HepG2 (cell line): ENCODE measurements at regions not wholly inside any gene's neighbourhood (a gene's known extent, or its start where the extent isn't known, plus 50 kb on each side); places are given as distances from the start of the nearest gene placed in this dataset.

Experiments used
- ATAC-seq: fragments of 200-7000 bp; cut with Tn5 transposase; 3 replicates; pipeline ENCODE4 v1.9.1; 2020; ENCODE audit warnings: mild to moderate bottlenecking, moderate library complexity
- BruUV-seq: library from RNA; stranded (reverse); fragments of 400-500 nt; replicated peaks from 2 replicates; lab custom pipeline; 2021; lab: Mats Ljungman, UMichigan
- CTCF ChIA-PET: fragments of 300-600 bp; formaldehyde crosslinking; extraction: SDS; loops from one replicate; lab custom pipeline; 2021; ENCODE audit warnings: low total read pairs, inconsistent platforms, low intra/inter-chr PET ratio; lab: Yijun Ruan, JAX
- POLR2A ChIA-PET: fragments of 350-600 bp; sonication (Branson Sonifier 250); formaldehyde crosslinking; loops from one replicate; lab custom pipeline; 2020; ENCODE audit warnings: antibody characterized with exemption, inconsistent platforms; lab: Yijun Ruan, JAX
- DNase-seq: peaks from one replicate; pipeline ENCODE4 v3.0.0-alpha.2; 2015; ENCODE audit warnings: low spot score
- FAIRE-seq: peaks from 3 replicates; lab custom pipeline; 2011; peaks lifted over from hg19 to GRCh38; lab: Jason Lieb, UNC
- H2AFZ ChIP-seq: one replicate; pipeline ENCODE4 v1.6.1; 2011; ENCODE audit warnings: low read length, inconsistent platforms
- H3K27ac ChIP-seq: fragments of 300-600 bp; 3 replicates; pipeline ENCODE4 v1.8.0; 2011; ENCODE audit warnings: mixed run types, mild to moderate bottlenecking, mixed read lengths, low read length, inconsistent platforms; ENCODE audit not compliant: insufficient read depth; ENCODE audit errors: extremely low read length
- H3K27me3 ChIP-seq, 2 experiments: fragments of 200-600 bp in 1 of 2; 2 replicates in 1 of 2; 3 replicates in 1 of 2; pipeline versions ENCODE4 v1.6.0 to v1.8.0; 2011; ENCODE audit warnings: low read length in 2 of 2, mild to moderate bottlenecking in 2 of 2, moderate library complexity in 2 of 2, inconsistent platforms in 1 of 2; ENCODE audit not compliant: insufficient read depth in 2 of 2, control insufficient read depth in 1 of 2
- H3K36me3 ChIP-seq, 2 experiments: fragments of 200-600 bp in 1 of 2; replicated peaks in 1 of 2; 2 replicates in 1 of 2; 3 replicates in 1 of 2; pipeline versions ENCODE4 v1.5.1 to v1.8.0; 2011; ENCODE audit warnings: low read length in 2 of 2, inconsistent platforms in 1 of 2; ENCODE audit not compliant: insufficient read depth in 2 of 2, control insufficient read depth in 1 of 2
- H3K4me1 ChIP-seq: 2 replicates; pipeline ENCODE4 v1.5.1; 2012; ENCODE audit warnings: low read length, inconsistent platforms; ENCODE audit not compliant: insufficient read depth
- H3K4me2 ChIP-seq: 2 replicates; pipeline ENCODE4 v1.6.0; 2011; ENCODE audit warnings: low read depth, low read length, inconsistent platforms
- H3K4me3 ChIP-seq, 3 experiments: fragments of 200-600 bp in 1 of 3; sonication (generic), shearing (Covaris generic) in 1 of 3; replicated peaks in 1 of 3; 2 replicates each; pipeline ENCODE4 v1.5.1; 2011 to 2016; ENCODE audit warnings: low read length in 3 of 3, inconsistent platforms in 2 of 3, low read depth in 2 of 3, mild to moderate bottlenecking in 2 of 3, control low read depth in 1 of 3, mixed read lengths in 1 of 3; ENCODE audit not compliant: insufficient read depth in 1 of 3
- H3K79me2 ChIP-seq: one replicate; pipeline ENCODE4 v1.6.1; 2011; ENCODE audit warnings: low read length, inconsistent platforms; ENCODE audit not compliant: insufficient read depth
- H3K9ac ChIP-seq: 2 replicates; pipeline ENCODE4 v1.6.0; 2011; ENCODE audit warnings: mild to moderate bottlenecking, low read depth, low read length, inconsistent platforms; ENCODE audit not compliant: insufficient read depth
- H3K9me3 ChIP-seq: 2 replicates; pipeline ENCODE4 v1.5.1; 2012; ENCODE audit warnings: mild to moderate bottlenecking, low read length
- H4K20me1 ChIP-seq: 2 replicates; pipeline ENCODE4 v1.6.0; 2011; ENCODE audit warnings: inconsistent platforms, mild to moderate bottlenecking, low read length, moderate library complexity; ENCODE audit not compliant: insufficient read depth
- DRAP1 ChIP-seq: IDR thresholded peaks from 2 replicates; pipeline ENCODE4 v1.6.1; 2016; ENCODE audit warnings: missing genetic modification reagents, missing compliant biosample characterization
- ISX ChIP-seq: sonication (generic); formaldehyde crosslinking; conservative IDR thresholded peaks from 2 replicates; pipeline ENCODE4 v1.5.0; 2020; ENCODE audit warnings: missing genetic modification reagents
- MAFF ChIP-seq: IDR thresholded peaks from 2 replicates; pipeline ENCODE4 v1.6.1; 2011; ENCODE audit warnings: low read depth, low read length, improper control_type of control experiment
- MAFK ChIP-seq, 2 experiments: IDR thresholded peaks in 1 of 2; conservative IDR thresholded peaks in 1 of 2; 2 replicates each; pipeline ENCODE4 v1.6.1; 2011; ENCODE audit warnings: improper control_type of control experiment in 2 of 2, low read length in 2 of 2
- PATZ1 ChIP-seq: sonication (generic); formaldehyde crosslinking; IDR thresholded peaks from 2 replicates; pipeline ENCODE4 v1.4.0; 2020; ENCODE audit warnings: missing genetic modification reagents
- RFX3 ChIP-seq: IDR thresholded peaks from 2 replicates; pipeline ENCODE4 v1.6.1; 2016; ENCODE audit warnings: missing biosample characterization, missing genetic modification reagents
- SNAI1 ChIP-seq: sonication (generic); formaldehyde crosslinking; IDR thresholded peaks from 2 replicates; pipeline ENCODE4 v1.5.0; 2020; ENCODE audit warnings: mild to moderate bottlenecking, missing genetic modification reagents, borderline replicate concordance
- ZBTB4 ChIP-seq: sonication (generic); formaldehyde crosslinking; IDR thresholded peaks from 2 replicates; pipeline ENCODE4 v1.4.0; 2020; ENCODE audit warnings: missing genetic modification reagents, mild to moderate bottlenecking, borderline replicate concordance
- ZNF292 ChIP-seq: sonication (generic); formaldehyde crosslinking; IDR thresholded peaks from 2 replicates; pipeline ENCODE4 v1.8.1; 2022; ENCODE audit warnings: mild to moderate bottlenecking, low read depth, missing genetic modification reagents, borderline replicate concordance
- ZNF460 ChIP-seq: sonication (generic); formaldehyde crosslinking; IDR thresholded peaks from 2 replicates; pipeline ENCODE4 v1.5.1; 2020; ENCODE audit warnings: missing genetic modification reagents, mild to moderate bottlenecking, borderline replicate concordance
- ZNF546 ChIP-seq: sonication (generic); formaldehyde crosslinking; conservative IDR thresholded peaks from 2 replicates; pipeline ENCODE4 v1.8.1; 2023; ENCODE audit warnings: mild to moderate bottlenecking, missing genetic modification reagents
- ZNF720 ChIP-seq: sonication (generic); formaldehyde crosslinking; IDR thresholded peaks from 2 replicates; pipeline ENCODE4 v1.4.0; 2020; ENCODE audit warnings: missing genetic modification reagents
- ZNF740 ChIP-seq: sonication (generic); formaldehyde crosslinking; IDR thresholded peaks from 2 replicates; pipeline ENCODE4 v1.4.0; 2020; ENCODE audit warnings: missing genetic modification reagents
- WGBS: methylation state at CpG from one replicate; pipeline ENCODE4 v1.1.6; 2017; ENCODE audit warnings: low lambda C conversion rate; 5-methylcytosine and 5-hydroxymethylcytosine counted together
- in situ Hi-C: cut with HindIII; loops from 2 replicates; pipeline ENCODE4 v1.10.0; 2017; ENCODE audit warnings: low pct_unique_long_range_greater_than_20kb; ENCODE audit not compliant: extremely low pct_ligation_motif_present
- intact Hi-C: fragments of 100-400 bp; cut with micrococcal nuclease; formaldehyde crosslinking; loops from one replicate; pipeline ENCODE4 v1.10.0; 2022; ENCODE audit not compliant: unreplicated experiment

- TF ChIP-seq ZNF740 (CRISPR knock-in tag) (no peak), SNAI1 (CRISPR knock-in tag) (no peak), ZBTB4 (no peak), RFX3 (CRISPR knock-in tag) (no peak), DRAP1 (CRISPR knock-in tag) (no peak)
Measured at GRCh38 chr20:4490045-4490444, 196.2 kb upstream of the PRNP start (continued).

GRCh38 chr20:4488407-4489339, 197.6 kb upstream of the PRNP start:
- no peak for ATAC-seq
- in situ Hi-C loops, result no loop called here
- Histone ChIP-seq H3K9me3 (no peaks in the 10 kb centered on the region), H3K4me3 (no peak overlapping the region), H3K36me3 (no peaks in the 10 kb centered on the region), H3K27ac (no peak overlapping the region), H3K79me2 (no peaks in the 10 kb centered on the region), H3K4me1 (no peaks in the 10 kb centered on the region), H2AFZ (no peak overlapping the region), H4K20me1 (no peaks in the 10 kb centered on the region), H3K4me2 (no peak overlapping the region), H3K27me3 (peaks cover 0 to 13% of the 10 kb centered on the region in 2 experiments; a peak in 2 of 5 replicates), H3K9ac (no peak overlapping the region)
- intact Hi-C loops, result no loop called here
- ChIA-PET CTCF (no interaction called here), POLR2A (no interaction called here)
- FAIRE-seq, result no peak
- no peak for DNase-seq
- no TSS peak for BruUV-seq
- TF ChIP-seq ZNF460 (CRISPR knock-in tag), result no peak
- no peak for TF ChIP-seq SNAI1 (CRISPR knock-in tag)
- peak; percentile 63 for TF ChIP-seq MAFF
- no peak for TF ChIP-seq ZNF546 (CRISPR knock-in tag)
- TF ChIP-seq MAFK (conservative IDR thresholded peaks at IDR 0.05 in 1 of 2, IDR thresholded peaks at IDR 0.05 in 1 of 2; ENCODE audit: low read length in 2 of 2), result peak; percentile 68 to 71
- no peak for TF ChIP-seq ZNF720 (CRISPR knock-in tag)
- no peak for TF ChIP-seq PATZ1 (CRISPR knock-in tag)
- no peak for TF ChIP-seq ISX (CRISPR knock-in tag)
- TF ChIP-seq ZNF292 (CRISPR knock-in tag), result no peak
- WGBS, result 9% methylated on average over 9 of the region's 9 CpGs
